Panc1 (cell line): ENCODE measurements at regions not wholly inside any gene's neighbourhood (a gene's known extent, or its start where the extent isn't known, plus 50 kb on each side); places are given as distances from the start of the nearest gene placed in this dataset.

Source experiments
- ATAC-seq: fragments of 200-7000 bp; cut with Tn5 transposase; 2 replicates; pipeline ENCODE4 v1.9.1; 2020; ENCODE audit warnings: mild to moderate bottlenecking, moderate library complexity
- BruUV-seq: library from RNA; stranded (reverse); fragments of 400-500 nt; replicated peaks from 2 replicates; lab custom pipeline; 2021; lab: Mats Ljungman, UMichigan
- CTCF ChIA-PET: fragments of 300-600 bp; sonication (Branson Sonifier 250); formaldehyde crosslinking; loops from one replicate; lab custom pipeline; 2022; ENCODE audit warnings: antibody characterized with exemption; lab: Charles Lee
- POLR2A ChIA-PET: fragments of 300-600 bp; sonication (Branson Sonifier 250); formaldehyde crosslinking; loops from one replicate; lab custom pipeline; 2022; ENCODE audit warnings: antibody characterized with exemption; lab: Charles Lee
- DNase-seq: peaks from one replicate; pipeline ENCODE4 v3.0.0-alpha.2; 2010; ENCODE audit warnings: low read depth, low spot score
- H3K27ac ChIP-seq: 2 replicates; pipeline ENCODE4 v1.5.1; 2011; ENCODE audit warnings: mild to moderate bottlenecking, low read length, inconsistent platforms
- H3K27me3 ChIP-seq: fragments of 200-500 bp; sonication (Bioruptor generic); 2 replicates; pipeline ENCODE4 v1.6.0; 2014; ENCODE audit warnings: low read length, inconsistent platforms; ENCODE audit not compliant: control insufficient read depth, insufficient read depth
- H3K36me3 ChIP-seq: fragments of 200-500 bp; sonication (Bioruptor generic); 2 replicates; pipeline ENCODE4 v1.5.1; 2014; ENCODE audit warnings: inconsistent platforms, mild to moderate bottlenecking, low read length, moderate library complexity; ENCODE audit not compliant: control insufficient read depth, insufficient read depth
- H3K4me1 ChIP-seq: 2 replicates; pipeline ENCODE4 v1.5.1; 2011; ENCODE audit warnings: inconsistent platforms, mild to moderate bottlenecking, low read length, moderate library complexity; ENCODE audit not compliant: control insufficient read depth, insufficient read depth
- H3K4me3 ChIP-seq, 2 experiments: 2 replicates each; pipeline ENCODE4 v1.5.1; 2011 to 2012; ENCODE audit warnings: low read depth in 2 of 2, low read length in 2 of 2, mild to moderate bottlenecking in 2 of 2, inconsistent platforms in 1 of 2, moderate library complexity in 1 of 2
- H3K9me3 ChIP-seq: fragments of 200-500 bp; sonication (Bioruptor generic); 2 replicates; pipeline ENCODE4 v1.5.1; 2014; ENCODE audit warnings: low read depth, mild to moderate bottlenecking, inconsistent platforms, low read length, moderate library complexity; ENCODE audit not compliant: control insufficient read depth, insufficient read depth
- POLR2AphosphoS5 ChIP-seq: IDR thresholded peaks from 2 replicates; pipeline ENCODE4 v1.6.1; 2012; ENCODE audit warnings: mild to moderate bottlenecking, low read depth, low read length, moderate library complexity
- SIN3A ChIP-seq: IDR thresholded peaks from 2 replicates; pipeline ENCODE4 v1.6.1; 2012; ENCODE audit warnings: low read depth, mild to moderate bottlenecking, low read length, moderate library complexity, borderline replicate concordance; ENCODE audit not compliant: insufficient read depth
- TCF7L2 ChIP-seq: IDR thresholded peaks from 2 replicates; pipeline ENCODE4 v1.6.1; 2011; ENCODE audit warnings: mild to moderate bottlenecking, low read depth, low read length, inconsistent platforms
- in situ Hi-C: cut with HindIII; loops from 2 replicates; pipeline ENCODE4 v1.10.0; 2016; ENCODE audit warnings: low sequenced_read_pairs, low pct_unique_long_range_greater_than_20kb
- intact Hi-C: fragments of 100-400 bp; cut with micrococcal nuclease; formaldehyde crosslinking; loops from one replicate; pipeline ENCODE4 v1.10.0; 2022; ENCODE audit not compliant: unreplicated experiment
- TF ChIP-seq, protein P1 (sequence below), 2 experiments: IDR thresholded peaks; 2 replicates each; pipeline ENCODE4 v1.6.1; 2011 to 2012; ENCODE audit warnings: low read depth in 2 of 2, control low read depth in 1 of 2, low read length in 1 of 2, mild to moderate bottlenecking in 1 of 2, moderate library complexity in 1 of 2; ENCODE audit not compliant: insufficient read depth in 1 of 2
- TF ChIP-seq, protein P2 (sequence below): fragments of 450-650 bp; IDR thresholded peaks from 2 replicates; pipeline ENCODE4 v1.5.1; 2017; ENCODE audit warnings: mild to moderate bottlenecking

DNA sequence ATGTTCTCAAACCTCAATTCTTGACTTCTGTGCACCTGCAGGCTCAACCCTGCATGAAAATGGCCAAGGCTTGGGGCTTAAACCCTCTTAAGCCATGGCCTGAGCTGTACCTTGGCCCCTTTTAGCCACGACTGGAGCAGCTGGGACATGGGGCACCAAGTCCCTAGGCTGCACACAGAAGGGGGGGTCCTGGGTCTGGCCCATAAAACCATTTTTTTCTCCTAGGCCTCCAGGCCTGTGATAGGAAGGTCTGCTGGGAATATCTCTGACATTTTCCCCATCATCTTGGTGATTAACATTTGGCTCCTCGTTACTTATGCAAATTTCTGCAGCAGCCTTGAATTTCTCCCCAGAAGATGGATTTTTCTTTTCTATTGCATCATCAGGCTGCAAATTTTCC is 119.4 kb upstream of the VGLL2 start:
- no peak overlapping the region for H3K4me3 ChIP-seq
- no peak for DNase-seq
- ATAC-seq: no peak
- in situ Hi-C loops: no loop called here
- ChIA-PET POLR2A (no interaction called here), CTCF (no interaction called here)
- no peak overlapping the region for H3K27ac ChIP-seq
- BruUV-seq: no TSS peak
- no peaks in the 10 kb centered on the region for H3K27me3 ChIP-seq
- H3K9me3 ChIP-seq: no peaks in the 10 kb centered on the region
- TF ChIP-seq, protein P1, sequence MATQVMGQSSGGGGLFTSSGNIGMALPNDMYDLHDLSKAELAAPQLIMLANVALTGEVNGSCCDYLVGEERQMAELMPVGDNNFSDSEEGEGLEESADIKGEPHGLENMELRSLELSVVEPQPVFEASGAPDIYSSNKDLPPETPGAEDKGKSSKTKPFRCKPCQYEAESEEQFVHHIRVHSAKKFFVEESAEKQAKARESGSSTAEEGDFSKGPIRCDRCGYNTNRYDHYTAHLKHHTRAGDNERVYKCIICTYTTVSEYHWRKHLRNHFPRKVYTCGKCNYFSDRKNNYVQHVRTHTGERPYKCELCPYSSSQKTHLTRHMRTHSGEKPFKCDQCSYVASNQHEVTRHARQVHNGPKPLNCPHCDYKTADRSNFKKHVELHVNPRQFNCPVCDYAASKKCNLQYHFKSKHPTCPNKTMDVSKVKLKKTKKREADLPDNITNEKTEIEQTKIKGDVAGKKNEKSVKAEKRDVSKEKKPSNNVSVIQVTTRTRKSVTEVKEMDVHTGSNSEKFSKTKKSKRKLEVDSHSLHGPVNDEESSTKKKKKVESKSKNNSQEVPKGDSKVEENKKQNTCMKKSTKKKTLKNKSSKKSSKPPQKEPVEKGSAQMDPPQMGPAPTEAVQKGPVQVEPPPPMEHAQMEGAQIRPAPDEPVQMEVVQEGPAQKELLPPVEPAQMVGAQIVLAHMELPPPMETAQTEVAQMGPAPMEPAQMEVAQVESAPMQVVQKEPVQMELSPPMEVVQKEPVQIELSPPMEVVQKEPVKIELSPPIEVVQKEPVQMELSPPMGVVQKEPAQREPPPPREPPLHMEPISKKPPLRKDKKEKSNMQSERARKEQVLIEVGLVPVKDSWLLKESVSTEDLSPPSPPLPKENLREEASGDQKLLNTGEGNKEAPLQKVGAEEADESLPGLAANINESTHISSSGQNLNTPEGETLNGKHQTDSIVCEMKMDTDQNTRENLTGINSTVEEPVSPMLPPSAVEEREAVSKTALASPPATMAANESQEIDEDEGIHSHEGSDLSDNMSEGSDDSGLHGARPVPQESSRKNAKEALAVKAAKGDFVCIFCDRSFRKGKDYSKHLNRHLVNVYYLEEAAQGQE (IDR thresholded peaks at IDR 0.05; ENCODE audit: insufficient read depth in 1 of 2, low read depth in 2 of 2, low read length in 1 of 2): no peak
- TF ChIP-seq, protein P2, sequence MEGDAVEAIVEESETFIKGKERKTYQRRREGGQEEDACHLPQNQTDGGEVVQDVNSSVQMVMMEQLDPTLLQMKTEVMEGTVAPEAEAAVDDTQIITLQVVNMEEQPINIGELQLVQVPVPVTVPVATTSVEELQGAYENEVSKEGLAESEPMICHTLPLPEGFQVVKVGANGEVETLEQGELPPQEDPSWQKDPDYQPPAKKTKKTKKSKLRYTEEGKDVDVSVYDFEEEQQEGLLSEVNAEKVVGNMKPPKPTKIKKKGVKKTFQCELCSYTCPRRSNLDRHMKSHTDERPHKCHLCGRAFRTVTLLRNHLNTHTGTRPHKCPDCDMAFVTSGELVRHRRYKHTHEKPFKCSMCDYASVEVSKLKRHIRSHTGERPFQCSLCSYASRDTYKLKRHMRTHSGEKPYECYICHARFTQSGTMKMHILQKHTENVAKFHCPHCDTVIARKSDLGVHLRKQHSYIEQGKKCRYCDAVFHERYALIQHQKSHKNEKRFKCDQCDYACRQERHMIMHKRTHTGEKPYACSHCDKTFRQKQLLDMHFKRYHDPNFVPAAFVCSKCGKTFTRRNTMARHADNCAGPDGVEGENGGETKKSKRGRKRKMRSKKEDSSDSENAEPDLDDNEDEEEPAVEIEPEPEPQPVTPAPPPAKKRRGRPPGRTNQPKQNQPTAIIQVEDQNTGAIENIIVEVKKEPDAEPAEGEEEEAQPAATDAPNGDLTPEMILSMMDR: no peak
- TF ChIP-seq SIN3A: no peak
- no peak for TF ChIP-seq TCF7L2
- TF ChIP-seq POLR2AphosphoS5: no peak
- intact Hi-C loops: no loop called here
- no peaks in the 10 kb centered on the region for H3K36me3 ChIP-seq
- no peaks in the 10 kb centered on the region for H3K4me1 ChIP-seq

DNA sequence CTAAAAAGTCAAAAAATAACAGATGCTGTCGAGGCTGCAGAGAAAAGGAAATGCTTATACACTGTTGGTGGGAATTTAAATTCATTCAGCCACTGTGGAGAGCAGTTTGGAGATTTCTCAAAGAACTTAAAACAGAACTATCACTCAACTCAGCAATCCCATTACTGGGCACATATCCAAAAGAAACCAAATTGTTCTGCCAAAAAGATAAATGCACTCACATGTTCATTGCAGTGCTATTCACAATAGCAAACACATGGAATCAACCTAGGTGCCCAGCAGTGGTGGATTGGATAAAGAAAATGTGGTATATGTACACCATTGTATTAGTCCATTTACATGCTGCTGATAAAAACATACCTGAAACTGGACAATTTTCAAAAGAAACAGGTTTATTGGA is 116.0 kb upstream of the VGLL2 start:
- Histone ChIP-seq H3K4me1 (no peaks in the 10 kb centered on the region), H3K27me3 (no peaks in the 10 kb centered on the region), H3K27ac (no peak overlapping the region), H3K36me3 (no peaks in the 10 kb centered on the region), H3K9me3 (no peaks in the 10 kb centered on the region), H3K4me3 (no peak overlapping the region)
- intact Hi-C loops: no loop called here
- ChIA-PET CTCF (no interaction called here), POLR2A (no interaction called here)
- in situ Hi-C loops: no loop called here
- BruUV-seq: no TSS peak
- TF ChIP-seq, protein P1 (IDR thresholded peaks at IDR 0.05; ENCODE audit: insufficient read depth in 1 of 2, low read depth in 2 of 2, low read length in 1 of 2): no peak
- TF ChIP-seq TCF7L2 (no peak), POLR2AphosphoS5 (no peak), SIN3A (no peak)
- TF ChIP-seq, protein P2: no peak
- DNase-seq (no peak), ATAC-seq (no peak)
